ENCODE measurements at regions not wholly inside any gene's neighbourhood (a gene's known extent, or its start where the extent isn't known, plus 50 kb on each side); places are given as distances from the start of the nearest gene placed in this dataset.

DNA sequence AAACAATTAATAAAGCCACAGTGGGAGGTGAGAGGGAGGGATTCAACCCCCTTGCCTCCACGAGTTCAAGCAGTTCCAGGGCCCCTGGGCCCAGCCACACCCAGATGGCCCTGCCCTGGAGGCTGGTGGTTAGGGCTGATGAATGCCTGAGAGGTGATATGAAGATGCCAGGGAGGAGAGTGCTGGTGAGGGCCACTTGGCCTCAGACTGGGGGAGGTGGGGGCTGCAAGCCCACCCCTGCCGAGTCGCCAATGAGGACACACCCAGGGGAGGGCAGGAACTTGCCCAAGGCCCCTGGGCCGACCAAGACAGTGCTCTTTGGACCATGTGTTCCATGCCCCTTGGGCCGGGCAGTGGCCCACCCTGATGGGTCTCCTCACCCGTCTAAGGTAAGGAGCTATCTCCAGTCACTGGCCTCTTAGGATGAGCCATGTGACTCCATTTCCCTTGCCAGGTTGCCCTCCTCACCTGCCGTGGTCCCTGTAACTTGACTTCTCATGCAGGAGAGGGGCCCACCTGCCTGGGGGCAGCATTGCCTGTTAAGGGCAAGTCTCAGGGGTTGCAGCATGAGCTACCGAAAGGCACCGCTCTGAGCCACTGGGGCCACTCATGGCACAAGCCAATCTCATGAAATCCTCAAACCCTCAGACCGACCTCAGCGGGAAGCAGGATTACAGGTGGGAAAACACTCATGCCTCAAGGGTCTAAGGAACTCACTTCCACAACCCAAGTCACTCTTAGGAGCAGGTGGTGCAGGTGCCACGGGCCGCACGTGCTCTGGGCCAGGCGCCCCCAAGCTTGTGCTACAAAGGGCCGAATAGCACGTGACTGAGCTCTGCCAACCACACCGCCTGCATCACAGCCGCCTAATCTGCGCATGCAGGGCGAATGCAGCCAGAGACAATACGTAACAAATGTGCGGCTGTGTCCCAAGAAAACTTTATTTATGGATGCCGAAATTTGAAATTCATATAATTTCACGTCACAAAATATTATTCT lies 147.4 kb upstream of the MLN start:
- DNase-seq (ENCODE audit: low spot score), result no peak

DNA sequence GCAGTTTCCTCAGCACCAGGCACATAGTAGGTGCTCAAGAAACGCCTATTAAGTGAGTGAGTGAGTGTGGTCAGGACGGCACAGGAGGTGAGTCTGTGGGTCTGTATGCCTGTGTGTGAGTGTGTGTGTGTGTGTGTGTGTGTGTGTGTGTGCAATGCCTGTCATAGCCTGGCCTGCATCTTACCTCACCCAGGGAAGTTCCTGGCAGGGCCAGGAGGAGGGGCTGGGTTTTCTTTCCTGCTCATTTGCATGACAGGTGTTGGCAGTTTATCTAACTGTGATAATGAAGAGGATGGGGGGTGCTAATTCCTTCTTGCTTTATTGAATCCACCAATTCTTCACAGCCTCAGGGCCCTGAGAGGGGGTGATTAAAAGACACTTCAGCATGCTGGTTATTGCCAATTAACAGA lies 146.7 kb upstream of the MLN start:
- DNase-seq (ENCODE audit: low spot score), result no peak

DNA sequence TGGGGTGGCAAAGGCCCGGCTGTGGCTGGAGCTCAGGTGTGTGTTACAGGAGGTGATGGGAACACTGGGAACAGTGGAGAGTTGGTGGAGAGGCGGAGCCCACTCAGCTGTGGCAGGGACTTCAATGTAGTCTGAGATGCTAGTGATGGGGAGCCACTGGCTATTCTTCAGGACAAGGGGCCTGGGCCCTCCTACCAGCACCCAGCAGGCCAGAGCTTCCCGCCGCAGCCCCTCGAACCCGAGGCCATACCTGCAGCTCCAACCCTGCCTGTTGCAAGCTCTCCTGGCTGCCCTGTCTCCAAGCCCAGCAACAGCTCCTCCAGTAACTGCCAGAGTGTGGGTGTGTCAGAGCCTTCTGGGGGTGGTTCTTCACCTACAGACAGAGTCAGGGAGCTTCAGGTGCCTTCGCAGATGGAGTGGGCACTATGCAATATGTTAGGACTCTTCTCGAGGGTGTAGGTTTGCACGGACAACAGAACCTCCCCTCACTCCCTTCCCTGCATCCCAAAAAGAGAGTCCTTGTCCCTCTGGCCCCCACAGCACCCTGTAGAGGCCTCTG lies 146.2 kb upstream of the MLN start:
- no peak for DNase-seq (ENCODE audit: low spot score)

DNA sequence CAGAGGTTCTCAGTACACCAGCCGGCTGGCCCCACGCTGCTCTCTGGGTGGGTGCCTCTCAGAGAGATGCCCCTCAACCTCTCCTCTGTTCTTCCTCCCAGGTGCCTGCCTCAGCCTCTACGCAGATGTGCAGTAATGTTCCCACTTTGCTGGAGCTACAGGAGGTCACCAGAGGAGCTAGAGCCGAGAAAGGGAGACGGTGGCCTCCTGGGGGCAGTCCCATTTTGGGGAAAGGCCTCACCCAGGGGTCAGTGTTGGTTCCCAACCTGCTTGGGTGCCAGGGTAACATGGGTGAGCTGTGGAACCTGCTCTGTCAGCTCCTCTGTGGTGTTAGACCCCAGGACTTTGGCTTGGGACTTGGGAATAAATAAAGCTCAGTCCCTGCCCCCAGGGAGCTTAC lies 145.3 kb upstream of the MLN start:
- DNase-seq (ENCODE audit: low spot score), result no peak

DNA sequence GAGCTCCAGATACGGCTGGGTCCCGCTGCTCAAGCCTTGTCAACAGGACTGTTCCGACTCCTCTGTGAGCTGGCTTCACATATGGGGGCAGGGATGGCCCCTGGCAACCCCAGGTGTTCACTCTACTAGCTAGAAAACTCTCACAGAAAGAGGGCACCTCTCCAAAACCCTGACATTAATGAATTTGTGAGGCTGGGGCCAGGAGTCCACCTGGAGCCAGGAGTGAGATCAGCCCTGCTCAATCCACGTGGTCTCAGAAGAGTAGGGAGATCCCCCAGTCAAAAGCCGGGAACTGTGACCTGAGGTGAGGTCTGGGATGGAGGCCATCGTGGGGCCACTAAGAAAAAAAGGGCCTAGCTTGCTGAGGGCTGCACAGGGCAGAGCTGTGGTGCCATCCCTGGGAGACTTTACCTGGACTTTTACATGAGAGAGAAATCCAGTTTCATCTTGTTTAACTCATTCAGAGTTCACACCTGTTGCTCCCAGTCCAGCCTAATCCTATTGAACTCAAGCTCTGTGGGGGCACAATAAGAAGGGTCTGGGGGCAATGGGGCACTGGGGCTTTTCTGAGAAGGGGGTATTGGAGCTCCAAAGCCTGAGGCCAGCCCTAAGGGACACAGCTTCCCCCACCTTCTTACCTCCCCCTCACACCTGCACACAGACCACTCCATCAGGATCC lies 144.3 kb upstream of the MLN start:
- no peak for DNase-seq (ENCODE audit: low spot score)

DNA sequence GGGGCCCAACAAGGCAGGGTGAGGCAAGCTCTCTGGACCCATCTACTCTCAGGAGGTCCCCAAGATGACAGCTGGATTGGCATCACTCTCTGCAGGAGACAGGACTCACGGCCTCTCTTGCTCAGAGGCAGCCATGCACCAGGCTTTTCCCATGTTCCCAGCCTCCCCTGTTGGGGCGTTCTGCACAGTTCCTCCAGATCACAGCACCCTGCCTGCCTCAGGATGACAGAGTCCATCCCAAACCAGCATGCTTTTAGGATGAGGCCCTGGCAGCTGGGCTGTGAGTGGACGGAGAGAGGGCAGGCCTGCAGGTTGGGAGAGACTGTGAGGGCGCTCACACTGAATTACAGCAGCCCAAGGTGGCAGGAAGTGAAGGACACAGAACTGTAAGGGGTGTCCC lies 143.2 kb upstream of the MLN start:
- no peak for DNase-seq (ENCODE audit: low spot score)

DNA sequence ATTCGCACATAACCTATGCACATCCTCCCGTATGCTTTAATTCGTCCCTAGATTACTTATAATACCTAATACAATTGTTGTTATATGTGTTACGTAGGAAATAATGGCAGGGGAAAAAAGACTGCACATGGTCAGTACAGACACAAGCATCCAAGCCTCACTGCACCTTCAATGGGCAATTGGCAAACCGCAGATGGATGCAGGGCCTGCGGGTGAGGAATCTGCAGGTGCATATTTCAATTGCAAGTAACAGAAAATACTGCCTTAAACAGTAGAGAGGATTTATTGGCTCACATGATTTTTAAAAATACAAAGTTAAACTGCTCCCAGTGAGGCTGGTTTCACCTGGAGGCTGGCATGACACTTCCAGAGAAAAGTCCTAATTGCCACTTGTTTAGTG lies 142.1 kb upstream of the MLN start:
- DNase-seq (ENCODE audit: low spot score), result no peak

DNA sequence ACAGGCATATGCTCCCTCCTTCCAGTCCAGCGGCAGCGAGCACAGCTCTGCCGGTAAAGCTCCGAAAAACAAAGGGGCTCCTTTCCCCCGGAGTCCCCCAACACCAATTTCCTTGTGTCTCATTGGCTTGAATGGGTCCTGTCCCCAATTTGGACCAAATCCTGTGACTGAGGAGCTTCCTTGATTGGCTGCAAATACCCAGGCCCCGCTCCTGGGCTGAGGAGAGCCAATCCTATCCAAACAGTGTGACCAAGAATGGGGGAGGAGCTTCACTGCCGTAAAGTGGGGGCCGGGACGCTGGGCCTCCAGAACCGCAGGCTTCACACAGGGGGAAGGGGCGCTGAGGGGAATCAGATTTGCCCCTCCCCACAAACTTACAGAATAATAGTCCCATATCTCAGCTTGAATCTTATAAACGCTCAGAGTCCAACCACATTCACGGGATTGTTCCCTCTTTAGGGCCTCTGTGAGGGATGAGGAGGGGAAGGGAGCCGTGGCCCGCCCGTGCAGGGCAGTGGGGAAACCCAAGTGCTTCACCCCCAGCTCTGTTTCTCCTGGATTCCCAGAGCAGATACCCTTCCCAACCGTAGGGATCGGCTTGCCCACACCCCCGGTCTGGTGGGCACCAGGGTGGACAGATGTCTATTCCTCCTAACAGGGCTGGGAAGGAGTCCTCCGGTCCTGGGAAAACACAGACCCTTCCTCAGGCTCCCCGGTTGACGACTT lies 141.0 kb upstream of the MLN start:
- DNase-seq (ENCODE audit: low spot score), result no peak

DNA sequence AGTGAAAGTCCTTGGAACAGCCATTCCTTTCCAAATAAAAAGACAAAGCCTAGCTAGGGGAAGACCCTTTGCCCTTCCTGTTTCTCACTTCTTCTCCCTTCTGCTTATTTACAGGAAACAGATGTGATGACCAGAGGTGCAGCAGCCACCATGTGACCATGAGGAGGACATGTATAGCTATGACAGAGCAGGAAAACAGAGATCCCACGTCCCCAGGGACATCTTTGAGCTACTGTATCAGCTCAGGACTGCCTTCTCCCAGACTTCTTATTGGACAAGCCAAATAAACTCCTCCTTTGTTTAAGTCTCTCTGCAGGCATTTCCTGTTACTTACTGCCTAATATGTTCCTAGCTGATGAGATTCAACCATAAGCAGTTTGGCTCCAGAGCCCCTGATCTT lies 133.1 kb upstream of the MLN start:
- no peak for DNase-seq (ENCODE audit: low spot score)

DNA sequence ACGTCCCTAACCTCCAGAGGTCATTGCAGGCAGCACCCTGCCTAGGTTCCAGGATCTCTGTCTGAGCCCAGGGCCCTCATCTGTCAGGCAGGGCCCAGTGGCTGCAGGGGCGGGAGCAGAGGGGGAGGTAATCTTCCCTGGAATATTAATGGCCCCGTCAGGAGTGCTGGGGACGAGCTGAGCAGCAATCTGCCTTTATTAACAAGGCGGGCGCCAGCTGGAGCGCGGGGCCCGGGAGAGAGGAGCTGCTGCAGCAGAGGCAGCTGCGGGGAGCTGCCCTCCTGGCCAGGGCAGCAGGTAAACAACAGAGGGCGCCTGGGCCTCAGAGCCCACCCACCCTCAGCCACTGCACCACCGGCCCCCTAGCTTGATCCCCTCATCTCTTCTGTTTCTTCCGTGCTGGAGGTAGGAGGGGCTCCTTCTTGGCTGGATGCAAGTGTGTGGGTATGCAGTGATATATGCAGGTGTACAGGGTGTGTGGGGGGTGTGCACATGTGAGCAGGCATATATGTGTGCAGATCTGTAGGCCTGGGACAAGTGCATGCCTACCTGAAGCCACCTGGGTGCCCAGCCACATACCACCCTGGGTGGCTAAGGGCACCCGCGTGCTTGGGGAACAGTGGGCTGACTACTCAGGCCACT lies 131.8 kb upstream of the MLN start:
- DNase-seq (ENCODE audit: low spot score), result no peak

DNA sequence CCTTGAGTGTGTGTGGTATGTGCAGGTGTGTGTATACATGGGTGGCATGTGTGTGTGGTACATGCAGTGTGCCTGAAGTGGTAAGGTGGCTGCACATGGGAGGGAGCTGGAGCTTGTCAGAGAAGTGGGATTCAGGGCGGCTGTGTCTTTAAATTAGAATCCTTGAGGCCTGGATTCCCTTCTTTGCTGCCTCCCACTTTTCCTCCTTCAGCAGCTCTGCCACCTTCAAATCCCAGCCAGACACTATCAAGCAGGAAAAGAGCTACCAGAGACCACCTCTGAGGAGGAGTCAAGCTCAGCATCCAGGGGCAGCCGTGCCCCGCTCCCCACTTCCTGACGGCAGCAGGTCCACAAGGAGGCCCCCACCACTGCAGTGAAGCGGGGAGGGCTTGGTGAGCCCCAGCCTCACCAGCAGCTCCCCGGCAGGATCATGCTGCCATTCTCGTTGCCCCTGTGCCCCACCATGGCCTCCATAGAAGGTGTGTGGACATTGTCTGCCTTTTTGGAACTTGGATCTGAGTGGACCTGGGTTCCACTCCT lies 131.0 kb upstream of the MLN start:
- no peak for DNase-seq (ENCODE audit: low spot score)

DNA sequence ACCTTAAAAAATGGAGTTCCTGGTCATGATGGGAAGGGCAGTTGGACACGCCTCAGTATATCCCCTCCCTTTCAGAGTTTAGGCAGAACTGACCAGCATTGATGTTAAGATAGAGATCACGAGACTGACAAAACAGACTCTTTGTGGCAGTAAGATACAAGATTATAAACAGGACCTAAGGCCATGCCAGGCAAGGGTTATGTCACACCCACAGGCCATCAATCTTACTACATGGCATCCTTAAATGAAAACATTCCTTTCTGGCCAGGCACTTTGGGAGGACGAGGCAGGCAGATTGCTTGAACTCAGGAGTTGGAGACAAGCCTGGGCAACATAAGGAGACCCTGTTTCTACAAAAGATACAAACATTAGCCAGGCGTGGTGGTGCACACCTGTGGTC lies 129.3 kb upstream of the MLN start:
- no peak for DNase-seq (ENCODE audit: low spot score)

DNA sequence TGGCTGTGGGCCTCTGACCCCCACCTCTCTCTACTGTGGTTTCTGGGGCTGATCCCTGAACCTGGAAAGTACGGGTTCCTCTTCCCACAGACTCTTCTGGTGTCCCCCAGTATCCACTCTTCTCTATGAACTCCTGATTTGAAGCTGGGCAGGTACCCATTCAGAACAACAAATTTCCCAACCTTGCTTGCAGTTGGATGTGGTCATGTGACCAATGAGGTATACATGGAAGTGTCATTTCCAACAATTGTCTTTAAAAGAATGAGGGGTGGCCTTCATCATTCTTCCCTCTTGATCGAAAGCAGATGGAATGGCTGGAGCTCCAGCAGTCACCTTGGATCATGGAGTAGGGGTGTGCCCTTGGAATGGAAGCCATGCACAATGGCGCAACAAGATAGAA lies 128.0 kb upstream of the MLN start:
- no peak for DNase-seq (ENCODE audit: low spot score)

DNA sequence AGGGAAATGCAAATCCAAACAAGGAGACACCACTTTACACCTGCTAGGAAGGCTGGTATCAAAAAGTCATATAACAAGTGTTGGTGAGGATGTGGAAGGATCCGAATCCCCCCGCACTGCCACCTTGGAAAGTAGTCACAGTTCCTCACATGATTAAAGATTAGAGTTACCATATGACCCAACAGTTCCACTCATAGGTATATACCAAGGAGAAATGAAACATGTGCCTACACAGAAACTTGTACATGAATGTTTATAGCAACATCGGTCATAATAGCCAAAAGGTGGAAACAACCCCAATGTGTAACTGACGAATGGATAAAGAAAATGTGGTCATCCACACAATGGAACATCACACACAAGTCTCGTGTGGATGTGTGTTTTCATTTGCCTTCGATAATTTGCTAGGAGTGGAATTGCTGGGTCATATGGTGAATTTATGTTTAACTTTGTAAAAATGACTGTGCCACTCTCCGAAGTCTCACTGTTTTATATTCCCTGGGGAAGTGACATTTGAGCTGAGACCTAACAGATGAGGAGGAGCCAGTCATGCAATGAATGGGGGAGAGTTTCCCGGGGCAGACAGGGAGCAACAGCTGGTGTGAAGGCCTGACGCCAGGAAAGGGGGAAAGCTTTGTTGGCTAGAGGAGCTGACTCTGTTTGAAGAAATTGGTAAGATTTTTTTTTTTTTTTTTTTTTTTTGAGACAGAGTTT lies 125.9 kb upstream of the MLN start:
- DNase-seq (ENCODE audit: low spot score), result no peak

DNA sequence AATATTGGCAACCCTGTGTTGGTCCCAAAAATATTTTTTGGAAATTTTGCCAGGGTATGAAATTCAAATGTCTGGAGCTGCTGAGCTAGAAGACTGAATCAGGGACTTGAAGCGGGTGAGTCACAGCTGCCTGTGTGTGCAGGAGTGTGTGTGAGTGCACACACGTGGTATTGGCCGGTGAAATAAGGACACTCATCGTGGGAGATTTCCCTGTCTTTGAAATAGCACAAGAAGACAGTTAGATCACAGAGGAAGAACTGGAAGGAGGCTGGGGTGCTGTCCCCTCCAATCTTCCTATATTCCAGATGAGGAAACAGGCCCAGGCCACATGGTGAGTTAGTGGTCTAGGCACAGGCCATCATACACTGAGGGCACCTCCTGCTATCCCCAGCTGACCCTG lies 123.8 kb upstream of the MLN start:
- DNase-seq (ENCODE audit: low spot score), result no peak

DNA sequence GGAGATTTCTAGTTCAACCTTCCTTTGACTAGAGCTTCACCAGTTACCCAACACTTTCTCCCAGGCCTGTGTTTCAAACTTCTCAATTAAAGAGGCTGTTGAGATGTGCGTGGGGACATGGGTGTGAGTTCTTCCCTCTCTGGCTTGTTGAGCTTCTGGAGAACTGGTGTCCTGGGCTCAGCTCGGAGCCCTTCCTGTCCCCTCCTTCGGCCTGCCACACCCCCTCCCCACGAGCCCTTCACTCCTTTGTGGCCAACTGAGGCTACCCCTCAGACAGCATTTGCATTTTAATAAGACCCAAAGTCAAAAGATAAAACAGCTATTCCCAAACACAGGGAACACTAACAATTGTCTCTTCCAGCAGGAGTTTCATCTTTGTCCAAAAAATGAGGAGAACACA lies 123.3 kb upstream of the MLN start:
- DNase-seq (ENCODE audit: low spot score), result no peak

DNA sequence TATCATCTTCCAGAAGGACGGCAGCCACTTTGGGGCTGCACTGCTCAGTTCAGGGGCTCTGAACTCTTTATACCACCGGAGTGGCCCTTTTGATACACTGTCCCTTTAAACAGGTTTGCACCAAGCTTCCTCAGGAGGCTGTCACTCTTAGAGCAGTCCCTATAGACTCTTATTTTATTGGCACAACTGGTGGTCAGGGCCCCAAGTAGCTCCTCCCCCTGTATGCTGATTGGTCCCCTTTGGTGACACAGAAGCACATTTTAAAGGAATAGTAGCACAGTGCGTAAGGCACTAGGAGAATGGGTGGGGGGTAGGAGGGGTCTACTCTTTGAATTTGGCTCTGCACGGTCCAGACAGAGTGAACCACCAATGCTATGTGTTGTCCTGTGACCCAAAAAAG lies 122.6 kb upstream of the MLN start:
- no peak for DNase-seq (ENCODE audit: low spot score)

DNA sequence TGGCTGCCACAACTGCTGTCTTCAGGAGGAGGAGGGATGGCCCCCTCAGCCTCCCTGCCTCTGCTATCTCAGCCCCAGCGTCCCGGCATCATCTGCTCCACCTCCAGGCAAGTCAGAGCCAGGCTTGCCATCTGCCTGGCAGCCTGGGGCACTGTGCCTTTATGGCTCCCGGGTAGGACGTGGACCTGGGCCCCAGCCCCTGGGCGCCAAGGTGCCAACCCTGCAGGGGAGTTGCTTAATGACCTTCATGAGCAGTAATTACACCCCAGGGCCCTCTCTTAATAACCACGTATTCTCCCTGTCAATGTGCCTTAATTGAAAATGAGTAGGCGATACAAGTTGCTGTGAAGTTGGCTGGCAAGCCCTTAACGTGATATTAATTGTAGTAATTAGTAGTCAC lies 122.1 kb upstream of the MLN start:
- DNase-seq (ENCODE audit: low spot score), result no peak

DNA sequence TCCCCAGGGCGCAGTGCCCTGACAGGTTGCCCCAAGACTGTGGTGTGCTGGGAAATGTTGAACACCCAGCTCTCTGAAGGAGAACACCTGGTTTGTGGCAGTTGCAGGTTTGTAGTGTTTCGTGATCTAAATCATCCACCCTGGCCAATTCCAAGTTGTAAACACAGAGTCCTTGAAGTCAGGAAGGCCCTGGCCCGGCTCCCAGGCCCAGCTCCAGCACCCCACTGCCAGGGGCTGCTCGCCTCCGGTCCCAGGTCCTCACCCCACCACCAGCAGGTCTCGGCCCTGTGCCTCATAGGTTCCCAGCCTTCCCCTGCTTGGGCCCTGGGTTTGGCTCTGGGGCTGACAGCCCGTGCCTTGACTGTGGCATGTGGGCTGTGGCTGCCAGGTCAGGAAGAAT lies 121.4 kb upstream of the MLN start:
- no peak for DNase-seq (ENCODE audit: low spot score)

DNA sequence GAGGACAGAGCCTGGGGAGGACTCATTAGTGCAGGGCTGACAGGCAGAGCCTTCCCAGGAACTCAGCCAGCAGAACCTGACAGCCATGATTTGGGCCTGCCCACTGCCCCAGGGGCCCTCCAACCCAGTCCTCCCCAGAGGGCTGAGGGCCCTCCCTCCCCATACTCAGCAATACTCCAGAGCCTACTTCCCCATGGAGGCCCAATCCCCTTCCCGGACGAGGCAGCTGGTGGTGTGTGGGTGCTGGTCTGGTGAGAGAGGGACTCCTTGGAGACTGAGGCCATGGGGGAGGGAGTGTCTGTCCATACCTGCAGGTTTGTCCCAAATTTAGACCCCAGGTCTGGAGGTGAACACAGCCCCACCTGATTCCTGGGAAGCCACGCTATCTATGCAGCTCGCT lies 120.9 kb upstream of the MLN start:
- DNase-seq (ENCODE audit: low spot score), result no peak
